IMR-90 (cell line): ENCODE measurements at regions not wholly inside any gene's neighbourhood (a gene's known extent, or its start where the extent isn't known, plus 50 kb on each side); places are given as distances from the start of the nearest gene placed in this dataset.

Source experiments
- ATAC-seq: fragments of 200-7000 bp; cut with Tn5 transposase; 2 replicates; pipeline ENCODE4 v1.9.1; 2020; ENCODE audit warnings: low read depth, mild to moderate bottlenecking, moderate library complexity
- BruUV-seq: library from RNA; stranded (reverse); fragments of 400-500 nt; replicated peaks from 2 replicates; lab custom pipeline; 2021; lab: Mats Ljungman, UMichigan
- CTCF ChIA-PET: fragments of 300-600 bp; formaldehyde crosslinking; extraction: SDS; loops from one replicate; lab custom pipeline; 2021; ENCODE audit warnings: antibody characterized with exemption; lab: Yijun Ruan, JAX
- POLR2A ChIA-PET: fragments of 300-600 bp; sonication (Branson Sonifier 250); formaldehyde crosslinking; loops from one replicate; lab custom pipeline; 2022; ENCODE audit warnings: antibody characterized with exemption; ENCODE audit not compliant: unreplicated experiment; lab: Charles Lee
- DNase-seq: peaks from one replicate; pipeline ENCODE4 v3.0.0; 2013
- H2AFZ ChIP-seq: replicated peaks from 2 replicates; pipeline ENCODE3; 2013; ENCODE audit warnings: low read length, mild to moderate bottlenecking; ENCODE audit not compliant: poor library complexity
- H2AK5ac ChIP-seq: 2 replicates; pipeline ENCODE4 v1.6.1; 2013; ENCODE audit warnings: low read depth, low read length, inconsistent platforms
- H2AK9ac ChIP-seq: replicated peaks from 2 replicates; pipeline ENCODE3; 2013; ENCODE audit warnings: mild to moderate bottlenecking, low read depth, low read length, moderate library complexity; ENCODE audit not compliant: poor library complexity
- H2BK120ac ChIP-seq: 2 replicates; pipeline ENCODE4 v1.6.1; 2013; ENCODE audit warnings: low read depth, low read length, inconsistent platforms
- H2BK15ac ChIP-seq: 3 replicates; pipeline ENCODE4 v1.6.1; 2013; ENCODE audit warnings: low read depth, low read length, inconsistent platforms
- H2BK20ac ChIP-seq: 2 replicates; pipeline ENCODE4 v1.6.1; 2013; ENCODE audit warnings: low read depth, mild to moderate bottlenecking, inconsistent platforms, low read length, moderate library complexity
- H2BK5ac ChIP-seq: 2 replicates; pipeline ENCODE4 v1.6.1; 2013; ENCODE audit warnings: mild to moderate bottlenecking, low read depth, low read length, inconsistent platforms; ENCODE audit not compliant: poor library complexity, severe bottlenecking
- H3K14ac ChIP-seq: replicated peaks from 2 replicates; pipeline ENCODE4 v1.6.1; 2013; ENCODE audit warnings: low read depth, low read length, inconsistent platforms
- H3K18ac ChIP-seq: 2 replicates; pipeline ENCODE4 v1.6.1; 2013; ENCODE audit warnings: low read depth, low read length, control low read depth
- H3K23ac ChIP-seq: 2 replicates; pipeline ENCODE4 v1.6.1; 2013; ENCODE audit warnings: low read depth, low read length, inconsistent platforms
- H3K27ac ChIP-seq: 2 replicates; pipeline ENCODE4 v1.5.1; 2013; ENCODE audit warnings: mild to moderate bottlenecking, control low read depth, low read length; ENCODE audit not compliant: insufficient read depth
- H3K27me3 ChIP-seq: 2 replicates; pipeline ENCODE4 v1.6.1; 2013; ENCODE audit warnings: low read length; ENCODE audit not compliant: control insufficient read depth, insufficient read depth
- H3K36me3 ChIP-seq: 2 replicates; pipeline ENCODE4 v1.6.1; 2013; ENCODE audit warnings: low read length, mixed read lengths; ENCODE audit not compliant: control insufficient read depth, insufficient read depth
- H3K4ac ChIP-seq: 2 replicates; pipeline ENCODE4 v1.6.1; 2013; ENCODE audit warnings: low read depth, low read length, inconsistent platforms
- H3K4me1 ChIP-seq: 2 replicates; pipeline ENCODE4 v1.6.1; 2013; ENCODE audit warnings: low read length, mixed read lengths; ENCODE audit not compliant: control insufficient read depth, insufficient read depth
- H3K4me2 ChIP-seq: 2 replicates; pipeline ENCODE4 v1.6.1; 2013; ENCODE audit warnings: low read depth, mild to moderate bottlenecking, control low read depth, low read length, moderate library complexity
- H3K4me3 ChIP-seq: 2 replicates; pipeline ENCODE4 v1.5.1; 2013; ENCODE audit warnings: low read depth, mild to moderate bottlenecking, control low read depth, low read length, moderate library complexity; ENCODE audit not compliant: insufficient read depth
- H3K56ac ChIP-seq: 2 replicates; pipeline ENCODE4 v1.6.1; 2013; ENCODE audit warnings: low read length, inconsistent platforms; ENCODE audit not compliant: insufficient read depth; ENCODE audit errors: extremely low read depth
- H3K79me1 ChIP-seq, 2 experiments: 2 replicates each; pipeline ENCODE4 v1.6.1; 2013; ENCODE audit warnings: low read length in 2 of 2, inconsistent platforms in 1 of 2, low read depth in 1 of 2
- H3K9ac ChIP-seq: 2 replicates; pipeline ENCODE4 v1.6.1; 2013; ENCODE audit warnings: low read depth, low read length, control low read depth
- H3K9me1 ChIP-seq: 2 replicates; pipeline ENCODE4 v1.6.1; 2013; ENCODE audit warnings: low read length, inconsistent platforms; ENCODE audit not compliant: insufficient read depth
- H3K9me3 ChIP-seq: 2 replicates; pipeline ENCODE4 v1.6.1; 2013; ENCODE audit warnings: low read length; ENCODE audit not compliant: control insufficient read depth, insufficient read depth
- H4K20me1 ChIP-seq: 2 replicates; pipeline ENCODE4 v1.6.1; 2013; ENCODE audit warnings: low read length, inconsistent platforms; ENCODE audit not compliant: insufficient read depth
- H4K5ac ChIP-seq: 2 replicates; pipeline ENCODE4 v1.6.1; 2013; ENCODE audit warnings: mild to moderate bottlenecking, low read depth, low read length, control low read depth
- H4K8ac ChIP-seq, 2 experiments: 2 replicates each; pipeline ENCODE4 v1.6.1; 2013; ENCODE audit warnings: low read depth in 2 of 2, low read length in 2 of 2, control low read depth in 1 of 2, inconsistent platforms in 1 of 2
- H4K91ac ChIP-seq: 2 replicates; pipeline ENCODE4 v1.6.1; 2013; ENCODE audit warnings: low read depth, low read length, inconsistent platforms; ENCODE audit not compliant: insufficient read depth
- MXI1 ChIP-seq: IDR thresholded peaks from 2 replicates; pipeline ENCODE4 v1.6.1; 2012; ENCODE audit warnings: low read depth, mild to moderate bottlenecking, low read length, moderate library complexity, borderline replicate concordance
- dilution Hi-C: fragments of 300-500 bp; cut with HindIII; formaldehyde crosslinking; loops from one replicate; pipeline ENCODE4 v1.14.3; 2018; ENCODE audit warnings: low sequenced_read_pairs; ENCODE audit not compliant: unreplicated experiment
- in situ Hi-C: fragments of 300-500 bp; cut with MboI; formaldehyde crosslinking; loops from 3 replicates; pipeline ENCODE4 v1.14.3; 2019; ENCODE audit warnings: low sequenced_read_pairs, inconsistent platforms, mixed read lengths
- intact Hi-C: fragments of 100-400 bp; cut with micrococcal nuclease; formaldehyde crosslinking; loops from 2 replicates; pipeline ENCODE4 v1.10.0; 2022

DNA sequence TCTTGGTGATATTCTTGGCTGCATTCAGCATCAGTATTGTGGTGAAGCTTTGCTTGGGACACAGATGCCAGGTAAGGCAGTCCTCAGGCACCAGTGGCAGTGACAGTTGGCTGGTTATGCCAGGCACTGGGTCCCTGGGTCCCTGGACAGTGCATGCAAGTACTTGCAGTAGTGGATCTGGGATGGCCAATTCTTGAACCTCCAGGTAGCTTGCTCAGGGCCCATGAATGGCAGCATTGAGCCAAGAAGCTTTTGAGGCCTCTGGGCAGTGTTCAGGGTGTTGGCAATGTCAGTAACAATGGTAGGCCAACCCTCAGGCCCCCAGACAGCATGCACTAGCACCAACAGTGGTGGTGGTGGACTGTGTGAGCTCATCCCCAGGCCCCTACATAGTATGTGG lies 106.8 kb upstream of the ANXA10 start:
- DNase-seq (no peak), ATAC-seq (no peak)
- Histone ChIP-seq H3K4ac (no peak overlapping the region), H4K91ac (no peak overlapping the region), H3K9me1 (no peaks in the 10 kb centered on the region), H3K9ac (no peak overlapping the region), H3K14ac (no peak overlapping the region), H2BK20ac (no peak overlapping the region), H3K4me2 (no peak overlapping the region), H3K9me3 (no peaks in the 10 kb centered on the region), H2BK15ac (no peak overlapping the region), H3K79me1 (no peaks in the 10 kb centered on the region), H3K23ac (no peak overlapping the region), H3K56ac (no peak overlapping the region), H2AK5ac (no peak overlapping the region), H3K36me3 (no peaks in the 10 kb centered on the region), H3K27ac (no peak overlapping the region), H2BK5ac (no peak overlapping the region), H3K4me3 (no peak overlapping the region), H3K4me1 (no peaks in the 10 kb centered on the region), H3K27me3 (no peaks in the 10 kb centered on the region), H2AFZ (peak overlapping the region; percentile 11), H4K5ac (no peak overlapping the region), H2BK120ac (no peak overlapping the region), H4K8ac (no peak overlapping the region), H3K18ac (no peak overlapping the region), H4K20me1 (no peaks in the 10 kb centered on the region), H2AK9ac (no peak overlapping the region)
- BruUV-seq, result no TSS peak
- in situ Hi-C loops, result no loop called here
- POLR2A ChIA-PET, result no interaction called here
- CTCF ChIA-PET, result no interaction called here
- no peak for TF ChIP-seq MXI1
- intact Hi-C loops, result no loop called here
- dilution Hi-C loops, result no loop called here
